HPDE6-E6E7 (cell line): ENCODE measurements at regions not wholly inside any gene's neighbourhood (a gene's known extent, or its start where the extent isn't known, plus 50 kb on each side); places are given as distances from the start of the nearest gene placed in this dataset.

Source experiments
- DNase-seq: peaks from one replicate; pipeline ENCODE4 v3.0.0; 2011; ENCODE audit warnings: missing footprints; ENCODE audit errors: extremely low spot score

DNA sequence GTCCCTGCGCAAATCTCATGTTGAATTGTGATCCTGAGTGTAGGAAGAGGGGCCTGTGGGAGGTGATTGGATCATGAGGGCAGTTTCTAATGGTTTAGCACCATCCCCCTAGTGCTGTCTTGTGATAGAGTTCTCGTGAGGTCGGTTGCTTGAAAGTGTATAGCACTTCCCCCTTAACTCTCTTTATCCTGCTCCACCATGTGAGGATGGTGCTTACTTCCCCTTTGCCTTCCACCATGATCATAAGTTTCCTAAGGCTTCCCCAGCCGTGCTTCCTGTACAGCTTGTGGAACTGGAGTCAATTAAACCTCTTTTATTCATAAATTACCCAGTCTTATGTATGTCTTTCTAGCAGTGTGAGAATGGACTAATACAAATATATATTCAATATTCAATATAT is 303.7 kb upstream of the SEL1L start:
- DNase-seq = no peak

- no peak for DNase-seq
Observed at GRCh38 chr14:81839056-81839455, 305.4 kb upstream of the SEL1L start.

- no peak for DNase-seq
Observed at GRCh38 chr14:81841346-81841745, 307.7 kb upstream of the SEL1L start.

DNA sequence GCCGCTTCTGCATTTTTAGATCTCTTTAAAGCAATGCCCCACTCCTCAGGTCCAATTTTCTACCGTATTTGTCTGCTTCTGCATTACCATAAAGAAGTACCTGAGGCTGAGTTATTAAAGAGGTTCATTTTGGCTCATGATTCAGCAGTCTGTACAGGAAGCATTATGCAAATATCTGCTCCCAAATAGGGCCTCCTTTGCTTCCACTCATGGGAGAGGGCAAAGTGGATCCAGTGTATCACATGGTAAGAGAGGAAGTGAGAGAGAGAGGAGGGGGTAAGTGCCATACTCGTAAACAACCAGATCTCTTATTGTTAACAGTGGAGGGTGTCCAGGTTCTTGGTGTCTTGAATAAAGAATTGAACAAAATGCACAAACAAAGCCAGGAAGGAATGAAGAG is 316.1 kb upstream of the SEL1L start:
- DNase-seq = no peak

GRCh38 chr14:81855007-81855406 is 321.4 kb upstream of the SEL1L start:
- DNase-seq = no peak

GRCh38 chr14:81859046-81859445 is 325.4 kb upstream of the SEL1L start:
- DNase-seq = no peak

GRCh38 chr14:81868172-81868571 is 334.5 kb upstream of the SEL1L start:
- no peak for DNase-seq

DNA sequence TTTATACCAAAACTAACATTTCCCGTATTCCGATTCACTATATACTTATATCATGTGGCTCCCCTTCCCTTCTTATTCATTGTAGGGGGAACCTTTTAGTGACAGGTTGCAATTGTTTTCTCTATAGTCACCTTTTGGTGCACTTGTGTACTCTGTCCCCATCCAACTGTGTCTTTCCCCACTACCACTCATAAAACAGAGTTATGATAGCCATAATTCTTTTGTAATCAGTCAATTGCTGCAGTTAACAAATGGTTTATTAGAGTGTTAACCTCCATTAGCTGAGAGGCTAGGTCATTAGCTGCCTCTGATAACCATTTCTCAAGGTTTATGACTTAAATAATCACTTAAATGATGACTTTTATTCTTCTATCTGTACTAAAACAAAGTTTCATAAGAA is 338.1 kb upstream of the SEL1L start:
- no peak for DNase-seq

GRCh38 chr14:81884382-81884781 is 350.7 kb upstream of the SEL1L start:
- DNase-seq = no peak

DNA sequence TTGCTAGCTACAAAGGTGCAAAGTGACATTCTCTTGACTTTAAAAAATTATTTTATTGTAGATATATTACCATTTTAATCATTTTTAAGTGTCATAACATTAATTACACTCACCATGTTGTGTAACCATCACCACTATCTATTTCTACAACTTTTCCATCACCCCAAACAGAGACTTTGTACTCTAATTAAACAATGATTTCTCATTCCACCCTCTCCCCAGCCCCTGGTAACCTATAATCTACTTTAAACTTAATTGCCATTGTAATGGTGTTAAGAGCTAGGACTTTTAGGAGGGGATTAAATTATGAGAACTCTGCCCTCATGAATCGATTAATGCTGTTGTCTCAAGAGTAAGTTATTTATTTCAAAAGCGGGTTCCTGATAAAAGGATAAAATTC is 352.9 kb upstream of the SEL1L start:
- DNase-seq = no peak

DNA sequence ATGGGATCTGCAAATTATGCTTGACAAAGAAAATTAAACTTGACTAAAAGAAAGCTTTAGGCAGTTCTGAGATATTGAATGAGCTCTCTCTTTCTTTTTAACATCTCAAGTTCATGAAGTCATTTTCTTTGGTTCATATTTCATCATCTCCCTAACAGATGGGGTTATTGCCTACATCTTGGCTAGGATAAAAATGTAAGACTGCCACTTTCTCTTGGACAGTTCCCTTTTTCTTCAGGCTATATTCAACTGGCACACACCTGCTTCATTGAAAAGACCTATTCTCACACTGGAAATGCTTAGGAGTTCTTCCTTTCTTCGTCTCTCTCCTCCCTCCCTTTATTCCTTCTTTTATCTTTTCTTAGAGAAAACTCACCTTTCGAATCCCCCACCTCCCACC is 355.9 kb upstream of the SEL1L start:
- no peak for DNase-seq

- DNase-seq = no peak
Observed at GRCh38 chr14:81890020-81890419, 356.4 kb upstream of the SEL1L start.

- DNase-seq = no peak
Observed at GRCh38 chr14:81903477-81903876, 369.8 kb upstream of the SEL1L start.

DNA sequence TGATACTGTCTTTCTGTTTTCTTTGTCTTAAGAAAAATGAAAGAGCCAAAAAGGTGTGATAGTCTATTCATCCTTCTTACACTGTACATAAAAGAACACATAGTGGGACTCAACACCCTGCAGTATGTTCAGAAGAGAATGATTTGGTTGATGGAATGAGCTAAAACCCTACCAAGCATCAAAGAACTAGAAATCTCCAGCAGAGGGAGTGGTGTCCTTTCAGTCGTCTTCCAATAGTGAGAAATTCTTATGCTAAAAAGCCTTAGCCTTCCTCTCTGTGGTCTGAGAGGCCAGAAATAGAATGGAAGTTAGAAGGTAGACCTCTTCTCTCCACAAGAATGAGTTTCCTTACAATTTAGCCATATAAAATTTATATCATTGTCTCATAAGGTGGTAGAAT is 393.4 kb upstream of the SEL1L start:
- no peak for DNase-seq

- DNase-seq = no peak
Observed at GRCh38 chr14:81931828-81932227, 398.2 kb upstream of the SEL1L start.

DNA sequence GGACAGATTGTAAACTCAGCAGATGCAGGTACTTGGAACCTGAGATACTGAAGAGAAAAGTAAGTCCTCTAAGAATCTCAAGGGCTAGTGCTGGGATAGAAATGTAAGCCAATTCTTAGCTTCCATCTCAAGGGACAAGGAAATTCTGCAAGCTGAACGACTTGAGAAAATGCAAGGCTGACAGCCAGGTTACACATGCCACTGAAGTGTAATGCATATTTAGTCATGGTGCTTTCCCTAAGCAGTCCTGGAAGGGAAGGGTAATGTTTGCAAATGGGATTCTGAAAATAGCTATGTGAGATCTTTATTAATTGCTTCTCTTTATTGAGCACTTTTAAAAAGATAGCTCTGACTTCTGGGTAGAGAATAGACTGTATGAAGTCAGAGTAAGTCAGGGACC is 402.7 kb upstream of the SEL1L start:
- DNase-seq = no peak

GRCh38 chr14:81936902-81937301 is 403.2 kb upstream of the SEL1L start:
- DNase-seq = no peak

GRCh38 chr14:81938341-81938740 is 404.7 kb upstream of the SEL1L start:
- no peak for DNase-seq

- no peak for DNase-seq
Observed at GRCh38 chr14:81940651-81941050, 407.0 kb upstream of the SEL1L start.

DNA sequence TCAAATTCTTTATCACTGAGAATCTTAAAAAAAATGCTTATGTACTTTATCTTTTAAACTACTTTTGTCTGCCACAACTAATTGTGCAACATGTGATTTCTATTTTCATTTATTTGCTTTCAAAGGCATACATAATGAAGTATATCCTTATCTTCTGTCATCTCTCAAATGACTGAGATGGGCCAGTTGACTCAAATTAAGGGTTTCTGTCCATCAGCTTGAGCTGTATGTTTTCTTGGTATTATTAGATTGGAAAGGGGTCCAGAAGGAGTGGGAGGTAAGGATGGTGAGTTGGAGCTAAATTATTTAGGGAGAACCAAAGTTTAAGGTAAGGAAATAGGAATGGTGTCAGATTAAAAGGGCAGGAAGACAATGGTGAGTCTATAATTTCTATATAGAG is 408.4 kb upstream of the SEL1L start:
- no peak for DNase-seq

DNA sequence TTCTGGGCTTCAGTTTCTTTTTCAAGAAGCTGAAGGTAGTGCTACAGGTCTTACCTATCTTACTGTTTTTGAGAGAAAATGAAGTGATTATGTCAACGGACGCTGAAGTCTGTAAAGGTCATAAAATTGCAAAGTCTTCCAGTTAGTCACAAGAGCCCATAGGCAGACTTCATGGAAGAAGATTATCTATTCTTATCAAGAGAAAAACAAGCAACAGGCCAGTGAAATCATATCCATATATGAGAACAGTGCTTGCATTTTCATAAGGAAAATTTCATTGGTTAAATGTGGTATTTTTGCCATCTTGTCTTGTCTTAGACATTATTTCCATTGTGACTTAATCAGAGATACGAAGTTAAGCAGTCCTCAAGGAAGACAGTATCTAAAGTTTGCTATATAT is 412.7 kb upstream of the SEL1L start:
- no peak for DNase-seq

DNA sequence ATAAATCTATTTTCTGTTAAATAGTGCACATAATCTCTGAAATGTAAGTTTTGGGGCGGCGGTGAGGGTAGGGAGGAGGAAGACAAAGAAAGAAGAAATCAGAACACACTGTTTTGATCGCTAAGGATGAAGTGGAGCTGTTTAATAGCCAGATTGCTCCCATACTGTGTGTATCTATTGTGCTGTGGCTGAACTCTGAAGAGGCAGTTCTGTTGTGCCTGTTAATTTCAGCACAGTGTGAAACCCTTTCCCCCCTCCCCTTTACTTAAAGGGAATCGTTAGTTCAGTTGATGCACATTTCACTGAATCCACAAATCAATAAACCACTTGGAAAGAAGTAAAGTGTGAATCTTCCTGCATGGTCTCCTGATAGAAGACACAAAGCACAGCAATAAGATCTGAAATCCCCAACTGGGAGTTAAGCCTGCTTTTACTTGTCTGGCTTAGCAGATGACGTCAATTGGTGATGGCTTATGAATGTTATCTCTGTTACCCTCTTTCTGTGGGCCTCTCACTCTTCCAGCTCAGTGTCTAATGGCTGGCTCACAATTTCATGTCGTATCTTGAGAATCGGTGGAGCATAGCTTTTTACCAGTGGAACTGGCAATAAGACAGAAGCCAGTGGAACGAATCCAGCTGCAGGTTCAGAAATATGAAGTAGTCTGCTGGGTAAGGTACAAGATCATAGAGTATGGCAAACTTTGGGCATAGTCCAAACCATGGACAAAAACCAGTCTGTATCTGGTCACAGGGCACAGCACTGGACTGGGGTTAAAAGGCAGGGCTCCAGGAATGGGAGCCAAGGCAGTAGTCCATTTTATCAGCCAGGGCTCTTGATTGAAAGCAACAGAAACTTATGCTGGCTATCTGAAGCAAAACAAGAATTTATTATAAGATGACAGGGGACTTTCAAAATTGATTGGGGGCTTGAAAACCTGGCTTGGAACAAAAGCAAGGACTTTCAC is 413.5 kb upstream of the SEL1L start:
- DNase-seq = no peak

DNA sequence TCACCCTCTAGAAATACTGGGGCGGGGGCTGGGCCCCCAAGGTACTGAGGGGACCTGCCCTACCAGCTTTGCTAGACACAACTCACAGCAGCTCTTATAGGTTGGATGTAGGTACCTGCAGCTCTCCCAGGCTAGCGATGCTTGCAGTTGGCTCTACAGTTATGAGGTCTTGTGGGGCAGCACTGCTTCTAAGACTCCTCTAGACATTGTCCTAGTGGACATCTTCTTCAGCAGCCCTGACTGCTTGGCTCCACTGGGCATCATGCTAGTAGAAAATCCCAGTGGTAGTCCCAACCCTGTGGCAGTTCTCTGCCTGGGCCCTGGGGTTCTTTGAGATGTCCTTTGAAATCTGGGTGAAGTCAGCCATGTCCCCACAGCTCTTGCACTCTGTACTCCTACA is 419.3 kb upstream of the SEL1L start:
- no peak for DNase-seq

DNA sequence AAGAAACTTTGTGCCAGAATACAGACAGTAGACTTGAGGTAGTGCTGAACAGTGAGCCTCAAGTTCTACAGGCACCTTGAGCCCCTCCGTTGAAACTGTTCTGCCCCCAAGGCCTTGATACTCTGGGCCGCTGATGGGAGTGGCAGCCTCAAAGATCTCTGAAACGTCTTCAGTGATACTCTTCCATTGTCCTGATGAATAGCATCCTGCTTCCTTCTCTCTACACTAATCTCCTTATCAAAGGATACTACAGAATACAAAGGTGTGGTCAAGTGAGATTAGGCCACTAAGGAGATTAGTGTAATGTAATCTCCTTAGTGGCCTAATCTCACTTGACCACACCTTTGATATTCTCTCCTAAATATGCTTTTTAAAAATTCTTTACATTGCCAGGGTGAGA is 419.8 kb upstream of the SEL1L start:
- no peak for DNase-seq
